Esophagus squamous epithelium (tissue), 4 donors: ENCODE measurements at regions not wholly inside any gene's neighbourhood (a gene's known extent, or its start where the extent isn't known, plus 50 kb on each side); places are given as distances from the start of the nearest gene placed in this dataset.

ENCODE experiments used
- POLR2A ChIP-seq, 4 donors: fragments of 450-650 bp; IDR thresholded peaks; one replicate each; pipeline ENCODE4 v1.6.1; 2017; ENCODE audit warnings: antibody characterized with exemption in 4 of 4, mild to moderate bottlenecking in 4 of 4, moderate library complexity in 3 of 4
- TF ChIP-seq, protein P1 (sequence below), 6 experiments: fragments of 450-650 bp in 4 of 6; fragments of 200-600 bp in 2 of 6; sonication (generic) in 2 of 6; IDR thresholded peaks; one replicate each; pipeline ENCODE4 v1.5.1; 2016 to 2019; ENCODE audit warnings: antibody characterized with exemption in 6 of 6, mild to moderate bottlenecking in 4 of 6, moderate library complexity in 4 of 6

DNA sequence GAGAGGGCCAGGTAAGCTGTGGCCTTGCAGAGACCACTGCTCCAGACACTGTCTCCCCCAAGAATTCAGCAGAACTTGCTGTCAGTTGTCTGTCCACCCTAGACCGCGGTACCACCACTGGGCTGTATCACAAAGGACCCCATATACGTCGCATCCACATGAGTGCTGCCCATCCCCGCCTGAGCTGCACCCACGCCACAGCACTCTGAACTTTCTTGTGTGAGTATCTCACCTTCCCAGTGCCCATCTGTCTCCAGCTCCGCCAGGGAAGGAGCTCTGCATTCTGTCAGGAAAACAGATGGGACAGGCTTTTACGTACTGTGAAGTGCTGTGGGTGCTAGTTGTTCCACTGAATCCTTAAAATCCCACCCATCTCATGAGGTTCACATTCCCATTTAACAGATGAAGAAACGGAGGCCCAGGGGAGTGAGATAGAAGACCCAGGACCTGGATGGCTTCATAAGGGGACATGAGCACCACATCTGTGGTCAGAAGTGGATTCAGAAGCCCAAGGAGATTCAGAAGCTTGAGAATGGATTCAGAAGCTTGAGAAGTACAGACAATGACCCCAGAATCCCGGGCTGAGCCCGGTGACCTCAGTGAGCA lies 102.5 kb upstream of the ZMIZ1 start:
- TF ChIP-seq, protein P1, sequence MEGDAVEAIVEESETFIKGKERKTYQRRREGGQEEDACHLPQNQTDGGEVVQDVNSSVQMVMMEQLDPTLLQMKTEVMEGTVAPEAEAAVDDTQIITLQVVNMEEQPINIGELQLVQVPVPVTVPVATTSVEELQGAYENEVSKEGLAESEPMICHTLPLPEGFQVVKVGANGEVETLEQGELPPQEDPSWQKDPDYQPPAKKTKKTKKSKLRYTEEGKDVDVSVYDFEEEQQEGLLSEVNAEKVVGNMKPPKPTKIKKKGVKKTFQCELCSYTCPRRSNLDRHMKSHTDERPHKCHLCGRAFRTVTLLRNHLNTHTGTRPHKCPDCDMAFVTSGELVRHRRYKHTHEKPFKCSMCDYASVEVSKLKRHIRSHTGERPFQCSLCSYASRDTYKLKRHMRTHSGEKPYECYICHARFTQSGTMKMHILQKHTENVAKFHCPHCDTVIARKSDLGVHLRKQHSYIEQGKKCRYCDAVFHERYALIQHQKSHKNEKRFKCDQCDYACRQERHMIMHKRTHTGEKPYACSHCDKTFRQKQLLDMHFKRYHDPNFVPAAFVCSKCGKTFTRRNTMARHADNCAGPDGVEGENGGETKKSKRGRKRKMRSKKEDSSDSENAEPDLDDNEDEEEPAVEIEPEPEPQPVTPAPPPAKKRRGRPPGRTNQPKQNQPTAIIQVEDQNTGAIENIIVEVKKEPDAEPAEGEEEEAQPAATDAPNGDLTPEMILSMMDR (IDR thresholded peaks at IDR 0.05), result no peak
- no peak for TF ChIP-seq POLR2A (IDR thresholded peaks at IDR 0.05)
